Spleen (tissue), 7 donors: ENCODE measurements at regions not wholly inside any gene's neighbourhood (a gene's known extent, or its start where the extent isn't known, plus 50 kb on each side); places are given as distances from the start of the nearest gene placed in this dataset.

Experiments used
- POLR2AphosphoS5 ChIP-seq, 3 donors: sonication (generic); formaldehyde crosslinking; IDR thresholded peaks; one replicate each; pipeline ENCODE4 v1.5.1; 2017; ENCODE audit warnings: antibody characterized with exemption in 3 of 3
- TF ChIP-seq, protein P1 (sequence below), 11 experiments: fragments of 200-600 bp in 7 of 11; fragments of 450-650 bp in 4 of 11; sonication (generic) in 4 of 11; IDR thresholded peaks in 8 of 11; conservative IDR thresholded peaks in 3 of 11; 1 replicate in 7 of 11; 2 replicates in 4 of 11; pipeline versions ENCODE4 v1.4.0 to v1.8.0; 2016 to 2021; ENCODE audit warnings: antibody characterized with exemption in 11 of 11, inconsistent platforms in 4 of 11, mild to moderate bottlenecking in 1 of 11
- donor health status: DM: no; HTN: no; CAD: no; lungs with moderate emphysema.
- donor health status: DM: no; HTN: no; CAD: no.
- donor health status: DM: no; HTN: no; CAD: no.

GRCh38 chr10:128978211-128978610 lies 488.8 kb upstream of the MGMT start:
- TF ChIP-seq POLR2AphosphoS5 (IDR thresholded peaks at IDR 0.05) = no peak
- TF ChIP-seq, protein P1, sequence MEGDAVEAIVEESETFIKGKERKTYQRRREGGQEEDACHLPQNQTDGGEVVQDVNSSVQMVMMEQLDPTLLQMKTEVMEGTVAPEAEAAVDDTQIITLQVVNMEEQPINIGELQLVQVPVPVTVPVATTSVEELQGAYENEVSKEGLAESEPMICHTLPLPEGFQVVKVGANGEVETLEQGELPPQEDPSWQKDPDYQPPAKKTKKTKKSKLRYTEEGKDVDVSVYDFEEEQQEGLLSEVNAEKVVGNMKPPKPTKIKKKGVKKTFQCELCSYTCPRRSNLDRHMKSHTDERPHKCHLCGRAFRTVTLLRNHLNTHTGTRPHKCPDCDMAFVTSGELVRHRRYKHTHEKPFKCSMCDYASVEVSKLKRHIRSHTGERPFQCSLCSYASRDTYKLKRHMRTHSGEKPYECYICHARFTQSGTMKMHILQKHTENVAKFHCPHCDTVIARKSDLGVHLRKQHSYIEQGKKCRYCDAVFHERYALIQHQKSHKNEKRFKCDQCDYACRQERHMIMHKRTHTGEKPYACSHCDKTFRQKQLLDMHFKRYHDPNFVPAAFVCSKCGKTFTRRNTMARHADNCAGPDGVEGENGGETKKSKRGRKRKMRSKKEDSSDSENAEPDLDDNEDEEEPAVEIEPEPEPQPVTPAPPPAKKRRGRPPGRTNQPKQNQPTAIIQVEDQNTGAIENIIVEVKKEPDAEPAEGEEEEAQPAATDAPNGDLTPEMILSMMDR (IDR thresholded peaks at IDR 0.05 in 8 of 11, conservative IDR thresholded peaks at IDR 0.05 in 3 of 11) = no peak
